HEK293T (cell line): ENCODE measurements at regions not wholly inside any gene's neighbourhood (a gene's known extent, or its start where the extent isn't known, plus 50 kb on each side); places are given as distances from the start of the nearest gene placed in this dataset.

Experiments used
- ARNT ChIP-seq: fragments of 450-650 bp; IDR thresholded peaks from 2 replicates; pipeline ENCODE4 v1.6.1; 2017; ENCODE audit warnings: mild to moderate bottlenecking
- BHLHE40 ChIP-seq: fragments of 450-650 bp; IDR thresholded peaks from 2 replicates; pipeline ENCODE4 v1.6.1; 2016; ENCODE audit warnings: mild to moderate bottlenecking, moderate library complexity, borderline replicate concordance
- ELF4 ChIP-seq: fragments of 450-650 bp; IDR thresholded peaks from 2 replicates; pipeline ENCODE4 v1.6.1; 2017; ENCODE audit warnings: antibody characterized with exemption
- FOXK2 ChIP-seq: fragments of 450-650 bp; IDR thresholded peaks from 2 replicates; pipeline ENCODE4 v1.6.1; 2016; ENCODE audit warnings: mild to moderate bottlenecking
- FOXM1 ChIP-seq: fragments of 450-650 bp; IDR thresholded peaks from 2 replicates; pipeline ENCODE4 v1.6.1; 2017; ENCODE audit warnings: mild to moderate bottlenecking, borderline replicate concordance
- L3MBTL2 ChIP-seq: fragments of 450-650 bp; conservative IDR thresholded peaks from 2 replicates; pipeline ENCODE4 v1.6.1; 2016; ENCODE audit warnings: mild to moderate bottlenecking
- LEF1 ChIP-seq: fragments of 450-650 bp; IDR thresholded peaks from 2 replicates; pipeline ENCODE4 v1.6.1; 2017; ENCODE audit warnings: mild to moderate bottlenecking, borderline replicate concordance
- NFRKB ChIP-seq: fragments of 450-650 bp; IDR thresholded peaks from 2 replicates; pipeline ENCODE4 v1.6.1; 2016; ENCODE audit warnings: mild to moderate bottlenecking, moderate library complexity
- PKNOX1 ChIP-seq: fragments of 450-650 bp; IDR thresholded peaks from 2 replicates; pipeline ENCODE4 v1.6.1; 2016
- SP1 ChIP-seq: fragments of 450-650 bp; IDR thresholded peaks from 2 replicates; pipeline ENCODE4 v1.6.1; 2017
- SUZ12 ChIP-seq: fragments of 450-650 bp; IDR thresholded peaks from 2 replicates; pipeline ENCODE4 v1.6.1; 2016; ENCODE audit warnings: mild to moderate bottlenecking
- TARDBP ChIP-seq: fragments of 450-650 bp; IDR thresholded peaks from 2 replicates; pipeline ENCODE4 v1.6.1; 2016
- ZNF384 ChIP-seq: fragments of 450-650 bp; IDR thresholded peaks from 2 replicates; pipeline ENCODE4 v1.6.1; 2016

- TF ChIP-seq SP1 (no peak), ARNT (no peak), ZNF384 (no peak), BHLHE40 (no peak), LEF1 (no peak), FOXK2 (no peak), ELF4 (no peak), FOXM1 (no peak), L3MBTL2 (no peak), SUZ12 (no peak), PKNOX1 (no peak), TARDBP (no peak), NFRKB (no peak)
Observed at GRCh38 chr6:14450578-14450977, 333.0 kb downstream of the CD83 start.
